HEK293T (cell line): ENCODE measurements at regions not wholly inside any gene's neighbourhood (a gene's known extent, or its start where the extent isn't known, plus 50 kb on each side); places are given as distances from the start of the nearest gene placed in this dataset.

Source experiments
- CTCF ChIA-PET: fragments of 350-600 bp; formaldehyde crosslinking; extraction: SDS; loops from one replicate; lab custom pipeline; 2021; ENCODE audit warnings: antibody characterized with exemption, inconsistent platforms; lab: Yijun Ruan, JAX
- POLR2A ChIA-PET: fragments of 350-600 bp; formaldehyde crosslinking; extraction: SDS; loops from one replicate; lab custom pipeline; 2020; ENCODE audit warnings: antibody characterized with exemption, inconsistent platforms; lab: Yijun Ruan, JAX
- DNase-seq: peaks from one replicate; pipeline ENCODE4 v3.0.0; 2012; ENCODE audit warnings: mixed read lengths; ENCODE audit errors: extremely low spot score
- ARNT ChIP-seq: fragments of 450-650 bp; IDR thresholded peaks from 2 replicates; pipeline ENCODE4 v1.6.1; 2017; ENCODE audit warnings: mild to moderate bottlenecking
- BHLHE40 ChIP-seq: fragments of 450-650 bp; IDR thresholded peaks from 2 replicates; pipeline ENCODE4 v1.6.1; 2016; ENCODE audit warnings: mild to moderate bottlenecking, moderate library complexity, borderline replicate concordance
- CTBP1 ChIP-seq: fragments of 450-650 bp; IDR thresholded peaks from 2 replicates; pipeline ENCODE4 v1.6.1; 2016; ENCODE audit warnings: borderline replicate concordance
- ELF4 ChIP-seq: fragments of 450-650 bp; IDR thresholded peaks from 2 replicates; pipeline ENCODE4 v1.6.1; 2017; ENCODE audit warnings: antibody characterized with exemption
- FOXA1 ChIP-seq: fragments of 450-650 bp; IDR thresholded peaks from 2 replicates; pipeline ENCODE4 v1.6.1; 2016; ENCODE audit warnings: mild to moderate bottlenecking
- FOXK2 ChIP-seq: fragments of 450-650 bp; IDR thresholded peaks from 2 replicates; pipeline ENCODE4 v1.6.1; 2016; ENCODE audit warnings: mild to moderate bottlenecking
- FOXM1 ChIP-seq: fragments of 450-650 bp; IDR thresholded peaks from 2 replicates; pipeline ENCODE4 v1.6.1; 2017; ENCODE audit warnings: mild to moderate bottlenecking, borderline replicate concordance
- HDGF ChIP-seq: fragments of 450-650 bp; IDR thresholded peaks from 2 replicates; pipeline ENCODE4 v1.6.1; 2017; ENCODE audit warnings: antibody characterized with exemption, borderline replicate concordance
- L3MBTL2 ChIP-seq: fragments of 450-650 bp; conservative IDR thresholded peaks from 2 replicates; pipeline ENCODE4 v1.6.1; 2016; ENCODE audit warnings: mild to moderate bottlenecking
- LEF1 ChIP-seq: fragments of 450-650 bp; IDR thresholded peaks from 2 replicates; pipeline ENCODE4 v1.6.1; 2017; ENCODE audit warnings: mild to moderate bottlenecking, borderline replicate concordance
- NFRKB ChIP-seq: fragments of 450-650 bp; IDR thresholded peaks from 2 replicates; pipeline ENCODE4 v1.6.1; 2016; ENCODE audit warnings: mild to moderate bottlenecking, moderate library complexity
- PKNOX1 ChIP-seq: fragments of 450-650 bp; IDR thresholded peaks from 2 replicates; pipeline ENCODE4 v1.6.1; 2016
- SP1 ChIP-seq: fragments of 450-650 bp; IDR thresholded peaks from 2 replicates; pipeline ENCODE4 v1.6.1; 2017
- SUZ12 ChIP-seq: fragments of 450-650 bp; IDR thresholded peaks from 2 replicates; pipeline ENCODE4 v1.6.1; 2016; ENCODE audit warnings: mild to moderate bottlenecking
- TARDBP ChIP-seq: fragments of 450-650 bp; IDR thresholded peaks from 2 replicates; pipeline ENCODE4 v1.6.1; 2016
- ZNF384 ChIP-seq: fragments of 450-650 bp; IDR thresholded peaks from 2 replicates; pipeline ENCODE4 v1.6.1; 2016

- CTCF ChIA-PET = no interaction called here
- POLR2A ChIA-PET = no interaction called here
Measured at GRCh38 chr9:82745919-82746318, 317.0 kb downstream of the RASEF start.

GRCh38 chr9:82750411-82750913 is 312.5 kb downstream of the RASEF start:
- TF ChIP-seq ZNF384 (no peak), LEF1 (no peak), SUZ12 (no peak), FOXK2 (no peak)
- ChIA-PET POLR2A (no interaction called here), CTCF (no interaction called here)
- DNase-seq = no peak

More at GRCh38 chr9:82745919-82746318, 317.0 kb downstream of the RASEF start:
- TF ChIP-seq LEF1 = no peak
- no peak for TF ChIP-seq SP1
- TF ChIP-seq PKNOX1 = no peak
- no peak for TF ChIP-seq CTBP1
- no peak for TF ChIP-seq BHLHE40
- no peak for TF ChIP-seq TARDBP
- no peak for DNase-seq

GRCh38 chr9:82757924-82758323 is 305.0 kb downstream of the RASEF start:
- POLR2A ChIA-PET = no interaction called here

GRCh38 chr9:82761027-82761426 is 301.9 kb downstream of the RASEF start:
- CTCF ChIA-PET = no interaction called here
- no peak for TF ChIP-seq ARNT
- TF ChIP-seq LEF1 = no peak
- TF ChIP-seq FOXM1 = no peak
- TF ChIP-seq TARDBP = no peak
- TF ChIP-seq FOXK2 = no peak
- TF ChIP-seq SUZ12 = no peak
- no peak for TF ChIP-seq FOXA1
- POLR2A ChIA-PET = no interaction called here
- DNase-seq = no peak

More at GRCh38 chr9:82757924-82758323, 305.0 kb downstream of the RASEF start:
- DNase-seq = no peak
- TF ChIP-seq CTBP1 (no peak), ELF4 (no peak), LEF1 (no peak), TARDBP (no peak), ZNF384 (no peak), ARNT (no peak), SP1 (no peak), SUZ12 (no peak), HDGF (no peak), BHLHE40 (no peak)
- CTCF ChIA-PET = no interaction called here

- ChIA-PET CTCF (no interaction called here), POLR2A (no interaction called here)
- TF ChIP-seq NFRKB (no peak), LEF1 (no peak), HDGF (no peak), FOXM1 (no peak), FOXA1 (no peak), L3MBTL2 (no peak), CTBP1 (no peak), SUZ12 (no peak), PKNOX1 (no peak), TARDBP (no peak), ARNT (no peak), FOXK2 (no peak), BHLHE40 (no peak), ZNF384 (no peak), SP1 (no peak)
- DNase-seq = no peak
Measured at GRCh38 chr9:82761956-82762355, 301.0 kb downstream of the RASEF start.

- POLR2A ChIA-PET = no interaction called here
- TF ChIP-seq ARNT = no peak
- no peak for TF ChIP-seq FOXA1
- TF ChIP-seq L3MBTL2 = no peak
- TF ChIP-seq FOXM1 = no peak
- no peak for TF ChIP-seq HDGF
- no peak for TF ChIP-seq CTBP1
- no peak for TF ChIP-seq FOXK2
- no peak for TF ChIP-seq SUZ12
- TF ChIP-seq LEF1 = no peak
- no peak for TF ChIP-seq ZNF384
- no peak for TF ChIP-seq TARDBP
- no peak for TF ChIP-seq ELF4
- TF ChIP-seq BHLHE40 = no peak
- TF ChIP-seq SP1 = no peak
- no peak for TF ChIP-seq NFRKB
- no peak for TF ChIP-seq PKNOX1
- no peak for DNase-seq
- CTCF ChIA-PET = no interaction called here
Measured at GRCh38 chr9:82763656-82764055, 299.3 kb downstream of the RASEF start.
